GM23248 (cell line): ENCODE measurements at regions not wholly inside any gene's neighbourhood (a gene's known extent, or its start where the extent isn't known, plus 50 kb on each side); places are given as distances from the start of the nearest gene placed in this dataset.

Experiments used
- EZH2 ChIP-seq: fragments of 200-600 bp; sonication (generic); IDR thresholded peaks from 2 replicates; pipeline ENCODE4 v1.6.1; 2018; ENCODE audit warnings: antibody characterized with exemption, mild to moderate bottlenecking; ENCODE audit not compliant: insufficient read depth, poor library complexity, severe bottlenecking
- EZH2phosphoT487 ChIP-seq: fragments of 200-600 bp; sonication (generic); IDR thresholded peaks from 2 replicates; pipeline ENCODE4 v1.6.1; 2018; ENCODE audit warnings: antibody characterized with exemption, moderate library complexity, mild to moderate bottlenecking, low read depth; ENCODE audit not compliant: insufficient read depth

DNA sequence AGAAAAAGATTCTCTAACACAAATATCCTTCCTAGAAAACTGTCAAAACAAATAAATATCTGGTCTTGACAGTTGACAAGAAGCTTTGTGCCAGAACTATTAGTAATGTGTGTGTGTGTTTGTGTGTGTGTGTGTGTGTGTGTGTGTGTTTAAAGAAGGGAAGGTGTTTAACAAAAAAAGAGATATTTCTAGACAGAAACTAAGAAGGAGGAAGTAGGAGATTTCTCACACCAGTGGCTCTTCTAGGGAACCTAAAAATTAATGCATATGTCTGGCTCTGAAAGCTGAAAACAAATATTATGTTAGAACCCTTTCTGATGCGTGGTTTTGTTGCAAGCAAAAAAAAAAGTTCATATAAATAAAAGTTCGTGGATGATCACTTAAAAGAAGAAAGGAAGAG is 277.5 kb downstream of the RPS4Y2 start:
- no peak for TF ChIP-seq EZH2
- no peak for TF ChIP-seq EZH2phosphoT487
